GM06990 (cell line): ENCODE measurements at regions not wholly inside any gene's neighbourhood (a gene's known extent, or its start where the extent isn't known, plus 50 kb on each side); places are given as distances from the start of the nearest gene placed in this dataset.

Experiments used
- DNase-seq: peaks from one replicate; pipeline ENCODE4 v3.0.0-alpha.2; 2011; ENCODE audit not compliant: insufficient read length; ENCODE audit errors: extremely low read depth
- H3K27me3 ChIP-seq: replicated peaks from 2 replicates; pipeline ENCODE4 v1.6.0; 2011; ENCODE audit warnings: low read length; ENCODE audit not compliant: control insufficient read depth, insufficient read depth
- H3K36me3 ChIP-seq: 2 replicates; pipeline ENCODE4 v1.5.1; 2011; ENCODE audit warnings: low read length; ENCODE audit not compliant: control insufficient read depth, insufficient read depth
- H3K4me3 ChIP-seq: replicated peaks from 2 replicates; pipeline ENCODE4 v1.5.1; 2011; ENCODE audit warnings: low read depth, mild to moderate bottlenecking, control low read depth, low read length
- CTCF ChIP-seq: IDR thresholded peaks from 2 replicates; pipeline ENCODE4 v1.5.1; 2011; ENCODE audit warnings: low read length, control low read depth, mild to moderate bottlenecking, inconsistent platforms; ENCODE audit not compliant: insufficient read depth, poor library complexity, severe bottlenecking

GRCh38 chr5:82403724-82404123 lies 125.6 kb upstream of the RPS23 start:
- Histone ChIP-seq H3K36me3 (no peaks in the 10 kb centered on the region), H3K4me3 (no peak overlapping the region), H3K27me3 (no peaks in the 10 kb centered on the region)
- DNase-seq = no peak
- no peak for TF ChIP-seq CTCF

- TF ChIP-seq CTCF = no peak
- Histone ChIP-seq H3K4me3 (no peak overlapping the region), H3K36me3 (no peaks in the 10 kb centered on the region), H3K27me3 (no peaks in the 10 kb centered on the region)
- no peak for DNase-seq
These were observed 124.9 kb upstream of the RPS23 start for GRCh38 chr5:82403026-82403425.

- no peaks in the 10 kb centered on the region for H3K36me3 ChIP-seq
- no peak for TF ChIP-seq CTCF
- DNase-seq = no peak
- H3K4me3 ChIP-seq = no peak overlapping the region
- H3K27me3 ChIP-seq = no peaks in the 10 kb centered on the region
These were observed 121.0 kb upstream of the RPS23 start for GRCh38 chr5:82399111-82399510.

- Histone ChIP-seq H3K4me3 (no peak overlapping the region), H3K27me3 (no peaks in the 10 kb centered on the region), H3K36me3 (no peaks in the 10 kb centered on the region)
- DNase-seq = no peak
- TF ChIP-seq CTCF = no peak
These were observed 119.7 kb upstream of the RPS23 start for GRCh38 chr5:82397741-82398320.

GRCh38 chr5:82396871-82397514 lies 118.8 kb upstream of the RPS23 start:
- Histone ChIP-seq H3K36me3 (no peaks in the 10 kb centered on the region), H3K4me3 (no peak overlapping the region), H3K27me3 (no peaks in the 10 kb centered on the region)
- no peak for TF ChIP-seq CTCF
- DNase-seq = no peak
